ENCODE measurements at regions not wholly inside any gene's neighbourhood (a gene's known extent, or its start where the extent isn't known, plus 50 kb on each side); places are given as distances from the start of the nearest gene placed in this dataset.

DNA sequence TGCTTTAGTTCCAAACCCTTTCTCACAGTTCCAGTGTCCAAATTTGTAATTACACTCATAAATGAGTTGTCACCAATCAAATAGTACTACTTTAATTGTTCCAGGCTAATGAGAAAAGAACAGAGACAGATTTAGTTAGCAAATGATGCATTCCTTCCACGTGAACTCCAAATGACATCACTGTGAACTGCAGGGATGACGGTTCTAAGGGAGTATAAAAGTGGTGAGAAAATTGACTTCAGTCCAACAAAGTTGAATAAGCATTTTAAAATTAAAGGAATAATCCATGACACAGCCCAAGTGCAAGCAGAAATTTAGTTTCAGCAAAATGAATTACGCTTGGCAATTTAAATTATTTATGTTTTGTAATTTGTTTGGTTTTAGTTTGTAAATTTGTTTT lies 102.0 kb upstream of the LRATD1 start:
- no peaks in the 10 kb centered on the region for H3K36me3 ChIP-seq (ENCODE audit: control insufficient read depth in 2 of 2, insufficient read depth in 2 of 2, low read length in 1 of 2)
- intact Hi-C loops (cut with micrococcal nuclease; ENCODE audit: unreplicated experiment), result no loop called here
- H3K9me3 ChIP-seq (replicated peaks; ENCODE audit: control insufficient read depth, insufficient read depth, low read length), result no peaks in the 10 kb centered on the region
- DNase-seq (ENCODE audit: low read depth, low spot score) (no peak), FAIRE-seq (no peak), ATAC-seq (no peak)
- in situ Hi-C loops (cut with MboI), result no loop called here
- 4% methylated on average over 3 of the region's 3 CpGs for WGBS (ENCODE audit: insufficient coverage, insufficient replicate concordance, low lambda C conversion rate, missing lambda C conversion rate)
- H2AFZ ChIP-seq (ENCODE audit: control insufficient read depth, low read depth, low read length), result no peak overlapping the region
- RAD21 ChIA-PET (ENCODE audit: unreplicated experiment), result no interaction called here
- H3K79me2 ChIP-seq (ENCODE audit: control insufficient read depth, insufficient read depth, low read length), result no peaks in the 10 kb centered on the region
- H3K27ac ChIP-seq (ENCODE audit: control insufficient read depth, insufficient read depth), result no peak overlapping the region
- H3K4me3 ChIP-seq, result no peak overlapping the region
- no peaks in the 10 kb centered on the region for H3K4me1 ChIP-seq (ENCODE audit: control insufficient read depth, insufficient read depth, low read length)
- no peak overlapping the region for H3K9ac ChIP-seq (ENCODE audit: control insufficient read depth, insufficient read depth, low read length)
- SMC1A ChIA-PET (ENCODE audit: uncharacterized antibody, unreplicated experiment), result no interaction called here
- BruUV-seq (replicated peaks), result no TSS peak
- POLR2A ChIA-PET, result no interaction called here
- no peaks in the 10 kb centered on the region for H3K27me3 ChIP-seq (replicated peaks in 1 of 2; ENCODE audit: control insufficient read depth in 2 of 2, insufficient read depth in 2 of 2, low read length in 1 of 2)
- no peak overlapping the region for H3K4me2 ChIP-seq (ENCODE audit: control insufficient read depth, insufficient read depth)
- CTCF ChIA-PET, result no interaction called here
- no peaks in the 10 kb centered on the region for H4K20me1 ChIP-seq (ENCODE audit: control insufficient read depth, insufficient read depth)
- TF ChIP-seq FOXM1 (IDR thresholded peaks at IDR 0.05; ENCODE audit: low read depth, low read length) (no peak), MEF2A (IDR thresholded peaks at IDR 0.05; ENCODE audit: insufficient read depth, low read depth, low read length) (no peak), ZNF207 (IDR thresholded peaks at IDR 0.05; ENCODE audit: borderline replicate concordance) (no peak), PAX8 (IDR thresholded peaks at IDR 0.05) (no peak), TCF3 (IDR thresholded peaks at IDR 0.05; ENCODE audit: borderline replicate concordance, insufficient read depth, low read depth, low read length) (no peak), TBL1XR1 (IDR thresholded peaks at IDR 0.05; ENCODE audit: low read depth, low read length) (no peak), MXI1 (IDR thresholded peaks at IDR 0.05; ENCODE audit: low read depth, low read length) (no peak), KLF5 (IDR thresholded peaks at IDR 0.05; ENCODE audit: partially characterized antibody) (no peak), RUNX3 (IDR thresholded peaks at IDR 0.05; ENCODE audit: low read length) (no peak)
- TF ChIP-seq, protein P1, sequence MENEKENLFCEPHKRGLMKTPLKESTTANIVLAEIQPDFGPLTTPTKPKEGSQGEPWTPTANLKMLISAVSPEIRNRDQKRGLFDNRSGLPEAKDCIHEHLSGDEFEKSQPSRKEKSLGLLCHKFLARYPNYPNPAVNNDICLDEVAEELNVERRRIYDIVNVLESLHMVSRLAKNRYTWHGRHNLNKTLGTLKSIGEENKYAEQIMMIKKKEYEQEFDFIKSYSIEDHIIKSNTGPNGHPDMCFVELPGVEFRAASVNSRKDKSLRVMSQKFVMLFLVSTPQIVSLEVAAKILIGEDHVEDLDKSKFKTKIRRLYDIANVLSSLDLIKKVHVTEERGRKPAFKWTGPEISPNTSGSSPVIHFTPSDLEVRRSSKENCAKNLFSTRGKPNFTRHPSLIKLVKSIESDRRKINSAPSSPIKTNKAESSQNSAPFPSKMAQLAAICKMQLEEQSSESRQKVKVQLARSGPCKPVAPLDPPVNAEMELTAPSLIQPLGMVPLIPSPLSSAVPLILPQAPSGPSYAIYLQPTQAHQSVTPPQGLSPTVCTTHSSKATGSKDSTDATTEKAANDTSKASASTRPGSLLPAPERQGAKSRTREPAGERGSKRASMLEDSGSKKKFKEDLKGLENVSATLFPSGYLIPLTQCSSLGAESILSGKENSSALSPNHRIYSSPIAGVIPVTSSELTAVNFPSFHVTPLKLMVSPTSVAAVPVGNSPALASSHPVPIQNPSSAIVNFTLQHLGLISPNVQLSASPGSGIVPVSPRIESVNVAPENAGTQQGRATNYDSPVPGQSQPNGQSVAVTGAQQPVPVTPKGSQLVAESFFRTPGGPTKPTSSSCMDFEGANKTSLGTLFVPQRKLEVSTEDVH (IDR thresholded peaks at IDR 0.05; ENCODE audit: low read depth, partially characterized antibody), result no peak
- TF ChIP-seq, protein P2, sequence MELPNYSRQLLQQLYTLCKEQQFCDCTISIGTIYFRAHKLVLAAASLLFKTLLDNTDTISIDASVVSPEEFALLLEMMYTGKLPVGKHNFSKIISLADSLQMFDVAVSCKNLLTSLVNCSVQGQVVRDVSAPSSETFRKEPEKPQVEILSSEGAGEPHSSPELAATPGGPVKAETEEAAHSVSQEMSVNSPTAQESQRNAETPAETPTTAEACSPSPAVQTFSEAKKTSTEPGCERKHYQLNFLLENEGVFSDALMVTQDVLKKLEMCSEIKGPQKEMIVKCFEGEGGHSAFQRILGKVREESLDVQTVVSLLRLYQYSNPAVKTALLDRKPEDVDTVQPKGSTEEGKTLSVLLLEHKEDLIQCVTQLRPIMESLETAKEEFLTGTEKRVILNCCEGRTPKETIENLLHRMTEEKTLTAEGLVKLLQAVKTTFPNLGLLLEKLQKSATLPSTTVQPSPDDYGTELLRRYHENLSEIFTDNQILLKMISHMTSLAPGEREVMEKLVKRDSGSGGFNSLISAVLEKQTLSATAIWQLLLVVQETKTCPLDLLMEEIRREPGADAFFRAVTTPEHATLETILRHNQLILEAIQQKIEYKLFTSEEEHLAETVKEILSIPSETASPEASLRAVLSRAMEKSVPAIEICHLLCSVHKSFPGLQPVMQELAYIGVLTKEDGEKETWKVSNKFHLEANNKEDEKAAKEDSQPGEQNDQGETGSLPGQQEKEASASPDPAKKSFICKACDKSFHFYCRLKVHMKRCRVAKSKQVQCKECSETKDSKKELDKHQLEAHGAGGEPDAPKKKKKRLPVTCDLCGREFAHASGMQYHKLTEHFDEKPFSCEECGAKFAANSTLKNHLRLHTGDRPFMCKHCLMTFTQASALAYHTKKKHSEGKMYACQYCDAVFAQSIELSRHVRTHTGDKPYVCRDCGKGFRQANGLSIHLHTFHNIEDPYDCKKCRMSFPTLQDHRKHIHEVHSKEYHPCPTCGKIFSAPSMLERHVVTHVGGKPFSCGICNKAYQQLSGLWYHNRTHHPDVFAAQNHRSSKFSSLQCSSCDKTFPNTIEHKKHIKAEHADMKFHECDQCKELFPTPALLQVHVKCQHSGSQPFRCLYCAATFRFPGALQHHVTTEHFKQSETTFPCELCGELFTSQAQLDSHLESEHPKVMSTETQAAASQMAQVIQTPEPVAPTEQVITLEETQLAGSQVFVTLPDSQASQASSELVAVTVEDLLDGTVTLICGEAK (IDR thresholded peaks at IDR 0.05; ENCODE audit: borderline replicate concordance), result no peak
- TF ChIP-seq, protein P3, sequence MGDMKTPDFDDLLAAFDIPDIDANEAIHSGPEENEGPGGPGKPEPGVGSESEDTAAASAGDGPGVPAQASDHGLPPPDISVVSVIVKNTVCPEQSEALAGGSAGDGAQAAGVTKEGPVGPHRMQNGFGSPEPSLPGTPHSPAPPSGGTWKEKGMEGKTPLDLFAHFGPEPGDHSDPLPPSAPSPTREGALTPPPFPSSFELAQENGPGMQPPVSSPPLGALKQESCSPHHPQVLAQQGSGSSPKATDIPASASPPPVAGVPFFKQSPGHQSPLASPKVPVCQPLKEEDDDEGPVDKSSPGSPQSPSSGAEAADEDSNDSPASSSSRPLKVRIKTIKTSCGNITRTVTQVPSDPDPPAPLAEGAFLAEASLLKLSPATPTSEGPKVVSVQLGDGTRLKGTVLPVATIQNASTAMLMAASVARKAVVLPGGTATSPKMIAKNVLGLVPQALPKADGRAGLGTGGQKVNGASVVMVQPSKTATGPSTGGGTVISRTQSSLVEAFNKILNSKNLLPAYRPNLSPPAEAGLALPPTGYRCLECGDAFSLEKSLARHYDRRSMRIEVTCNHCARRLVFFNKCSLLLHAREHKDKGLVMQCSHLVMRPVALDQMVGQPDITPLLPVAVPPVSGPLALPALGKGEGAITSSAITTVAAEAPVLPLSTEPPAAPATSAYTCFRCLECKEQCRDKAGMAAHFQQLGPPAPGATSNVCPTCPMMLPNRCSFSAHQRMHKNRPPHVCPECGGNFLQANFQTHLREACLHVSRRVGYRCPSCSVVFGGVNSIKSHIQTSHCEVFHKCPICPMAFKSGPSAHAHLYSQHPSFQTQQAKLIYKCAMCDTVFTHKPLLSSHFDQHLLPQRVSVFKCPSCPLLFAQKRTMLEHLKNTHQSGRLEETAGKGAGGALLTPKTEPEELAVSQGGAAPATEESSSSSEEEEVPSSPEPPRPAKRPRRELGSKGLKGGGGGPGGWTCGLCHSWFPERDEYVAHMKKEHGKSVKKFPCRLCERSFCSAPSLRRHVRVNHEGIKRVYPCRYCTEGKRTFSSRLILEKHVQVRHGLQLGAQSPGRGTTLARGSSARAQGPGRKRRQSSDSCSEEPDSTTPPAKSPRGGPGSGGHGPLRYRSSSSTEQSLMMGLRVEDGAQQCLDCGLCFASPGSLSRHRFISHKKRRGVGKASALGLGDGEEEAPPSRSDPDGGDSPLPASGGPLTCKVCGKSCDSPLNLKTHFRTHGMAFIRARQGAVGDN (IDR thresholded peaks at IDR 0.05), result no peak
- TF ChIP-seq, protein P4, sequence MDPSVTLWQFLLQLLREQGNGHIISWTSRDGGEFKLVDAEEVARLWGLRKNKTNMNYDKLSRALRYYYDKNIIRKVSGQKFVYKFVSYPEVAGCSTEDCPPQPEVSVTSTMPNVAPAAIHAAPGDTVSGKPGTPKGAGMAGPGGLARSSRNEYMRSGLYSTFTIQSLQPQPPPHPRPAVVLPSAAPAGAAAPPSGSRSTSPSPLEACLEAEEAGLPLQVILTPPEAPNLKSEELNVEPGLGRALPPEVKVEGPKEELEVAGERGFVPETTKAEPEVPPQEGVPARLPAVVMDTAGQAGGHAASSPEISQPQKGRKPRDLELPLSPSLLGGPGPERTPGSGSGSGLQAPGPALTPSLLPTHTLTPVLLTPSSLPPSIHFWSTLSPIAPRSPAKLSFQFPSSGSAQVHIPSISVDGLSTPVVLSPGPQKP (IDR thresholded peaks at IDR 0.05; ENCODE audit: low read depth, low read length), result no peak
